ENCODE measurements at regions not wholly inside any gene's neighbourhood (a gene's known extent, or its start where the extent isn't known, plus 50 kb on each side); places are given as distances from the start of the nearest gene placed in this dataset.

DNA sequence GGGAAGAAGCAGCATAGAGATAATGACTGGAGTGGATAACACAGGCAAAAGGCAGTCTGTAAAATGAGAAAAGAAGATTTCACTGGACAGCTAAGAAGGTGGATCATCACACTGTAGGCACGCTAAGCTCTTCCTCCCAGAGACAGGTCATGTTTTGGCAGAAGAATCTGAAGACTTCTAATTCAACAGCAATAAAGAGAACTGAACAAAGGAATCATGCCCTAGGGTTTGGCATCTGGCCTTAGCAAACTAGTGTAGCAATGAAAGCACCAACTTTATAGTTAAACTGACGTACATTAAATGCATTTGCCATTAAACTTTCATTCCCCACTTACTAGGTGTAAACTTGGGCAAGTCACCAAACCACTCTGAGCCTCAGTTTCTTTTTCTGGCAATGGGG, 84.4 kb upstream of the SEM1 start:
- H2AFZ ChIP-seq (ENCODE audit: low read depth, low read length): no peak overlapping the region
- TF ChIP-seq SMC3 (conservative IDR thresholded peaks at IDR 0.05; ENCODE audit: poor library complexity): no peak
- no peak for TF ChIP-seq EP300 (conservative IDR thresholded peaks at IDR 0.05; ENCODE audit: poor library complexity, severe bottlenecking)
- TF ChIP-seq POLR2AphosphoS5 (IDR thresholded peaks at IDR 0.05): no peak
- TF ChIP-seq EZH2 (IDR thresholded peaks at IDR 0.05; ENCODE audit: borderline replicate concordance, insufficient read depth, low read length, poor library complexity, severe bottlenecking): no peak
- no peak for TF ChIP-seq TAF1 (IDR thresholded peaks at IDR 0.05; ENCODE audit: low read depth)
- H3K4me3 ChIP-seq (ENCODE audit: low read length): no peak overlapping the region
- H3F3A ChIP-seq (ENCODE audit: insufficient read depth, low read length, poor library complexity, severe bottlenecking): no peaks in the 10 kb centered on the region
- no peaks in the 10 kb centered on the region for H3K36me3 ChIP-seq (ENCODE audit: insufficient read depth, low read length)
- H3K27me3 ChIP-seq (ENCODE audit: insufficient read depth, low read depth, low read length): no peaks in the 10 kb centered on the region
- H3K9ac ChIP-seq (ENCODE audit: low read length): no peak overlapping the region
- no peaks in the 10 kb centered on the region for H3K9me2 ChIP-seq (ENCODE audit: insufficient read depth, low read length)
- no peaks in the 10 kb centered on the region for H3K9me3 ChIP-seq (ENCODE audit: low read length)
- H3K4me2 ChIP-seq (ENCODE audit: low read length): no peak overlapping the region
- no peaks in the 10 kb centered on the region for H4K20me1 ChIP-seq (ENCODE audit: insufficient read depth)
- H3K79me2 ChIP-seq (replicated peaks; ENCODE audit: insufficient read depth, low read length): no peaks in the 10 kb centered on the region
- no peak overlapping the region for H3K27ac ChIP-seq (ENCODE audit: low read length)

GRCh38 chr7:96800122-96800521, 90.5 kb upstream of the SEM1 start:
- Histone ChIP-seq H3K27me3 (ENCODE audit: insufficient read depth, low read depth, low read length) (no peaks in the 10 kb centered on the region), H3K9ac (ENCODE audit: low read length) (no peak overlapping the region), H4K20me1 (ENCODE audit: insufficient read depth) (no peaks in the 10 kb centered on the region), H2AFZ (ENCODE audit: low read depth, low read length) (no peak overlapping the region), H3K9me2 (ENCODE audit: insufficient read depth, low read length) (no peaks in the 10 kb centered on the region), H3K79me2 (replicated peaks; ENCODE audit: insufficient read depth, low read length) (no peaks in the 10 kb centered on the region), H3F3A (ENCODE audit: insufficient read depth, low read length, poor library complexity, severe bottlenecking) (no peaks in the 10 kb centered on the region), H3K36me3 (ENCODE audit: insufficient read depth, low read length) (no peaks in the 10 kb centered on the region), H3K27ac (ENCODE audit: low read length) (no peak overlapping the region), H3K4me2 (ENCODE audit: low read length) (no peak overlapping the region), H3K9me3 (ENCODE audit: low read length) (no peaks in the 10 kb centered on the region), H3K4me3 (ENCODE audit: low read length) (no peak overlapping the region)
- TF ChIP-seq MXI1 (conservative IDR thresholded peaks at IDR 0.05; ENCODE audit: poor library complexity, severe bottlenecking) (no peak), EP300 (conservative IDR thresholded peaks at IDR 0.05; ENCODE audit: poor library complexity, severe bottlenecking) (no peak), RAD21 (conservative IDR thresholded peaks at IDR 0.05) (no peak), EZH2 (IDR thresholded peaks at IDR 0.05; ENCODE audit: borderline replicate concordance, insufficient read depth, low read length, poor library complexity, severe bottlenecking) (no peak), POLR2AphosphoS5 (IDR thresholded peaks at IDR 0.05) (no peak), TAF1 (IDR thresholded peaks at IDR 0.05; ENCODE audit: low read depth) (no peak), REST (IDR thresholded peaks at IDR 0.05; ENCODE audit: borderline replicate concordance) (no peak), SMC3 (conservative IDR thresholded peaks at IDR 0.05; ENCODE audit: poor library complexity) (no peak)
- TF ChIP-seq, protein P1, sequence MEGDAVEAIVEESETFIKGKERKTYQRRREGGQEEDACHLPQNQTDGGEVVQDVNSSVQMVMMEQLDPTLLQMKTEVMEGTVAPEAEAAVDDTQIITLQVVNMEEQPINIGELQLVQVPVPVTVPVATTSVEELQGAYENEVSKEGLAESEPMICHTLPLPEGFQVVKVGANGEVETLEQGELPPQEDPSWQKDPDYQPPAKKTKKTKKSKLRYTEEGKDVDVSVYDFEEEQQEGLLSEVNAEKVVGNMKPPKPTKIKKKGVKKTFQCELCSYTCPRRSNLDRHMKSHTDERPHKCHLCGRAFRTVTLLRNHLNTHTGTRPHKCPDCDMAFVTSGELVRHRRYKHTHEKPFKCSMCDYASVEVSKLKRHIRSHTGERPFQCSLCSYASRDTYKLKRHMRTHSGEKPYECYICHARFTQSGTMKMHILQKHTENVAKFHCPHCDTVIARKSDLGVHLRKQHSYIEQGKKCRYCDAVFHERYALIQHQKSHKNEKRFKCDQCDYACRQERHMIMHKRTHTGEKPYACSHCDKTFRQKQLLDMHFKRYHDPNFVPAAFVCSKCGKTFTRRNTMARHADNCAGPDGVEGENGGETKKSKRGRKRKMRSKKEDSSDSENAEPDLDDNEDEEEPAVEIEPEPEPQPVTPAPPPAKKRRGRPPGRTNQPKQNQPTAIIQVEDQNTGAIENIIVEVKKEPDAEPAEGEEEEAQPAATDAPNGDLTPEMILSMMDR (IDR thresholded peaks at IDR 0.05; ENCODE audit: poor library complexity, severe bottlenecking): no peak
